ENCODE measurements at regions not wholly inside any gene's neighbourhood (a gene's known extent, or its start where the extent isn't known, plus 50 kb on each side); places are given as distances from the start of the nearest gene placed in this dataset.
A peak's percentile ranks its signal among the peaks of the same experiment; 100 is the strongest.

DNA sequence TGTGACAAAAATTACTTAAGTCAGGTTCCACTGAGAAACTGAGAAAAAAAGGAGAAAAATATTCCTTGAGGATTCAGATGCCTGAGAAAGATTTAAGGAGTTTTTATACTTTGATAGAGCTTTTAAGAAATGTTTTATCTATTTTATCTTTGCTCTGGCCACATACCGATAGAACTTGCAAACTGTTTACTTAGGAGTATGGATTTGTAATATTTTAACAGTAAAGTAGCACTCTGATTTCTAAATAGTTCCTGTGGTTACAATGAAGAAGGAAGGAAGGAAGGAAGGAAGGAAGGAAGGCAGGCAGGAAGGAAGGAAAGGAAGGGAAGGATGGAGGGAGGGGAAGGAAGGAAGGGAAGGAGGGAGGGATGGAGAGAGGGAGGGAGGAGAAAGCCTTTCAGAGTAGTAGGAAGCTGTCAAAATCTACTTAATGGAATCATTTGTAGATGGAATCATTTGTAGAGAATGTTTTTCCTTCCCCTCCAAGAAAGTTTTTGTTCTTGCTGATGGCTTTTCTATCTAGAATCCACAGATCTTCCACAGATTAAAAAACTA is 489.0 kb upstream of the ANKRD30A start:
- Histone ChIP-seq H2BK5ac (ENCODE audit: low read depth, low read length, poor library complexity, severe bottlenecking) (peak overlapping the region; percentile 21), H2BK120ac (ENCODE audit: low read depth, low read length) (peak overlapping the region; percentile 92), H3K18ac (ENCODE audit: low read depth, low read length) (peak overlapping the region; percentile 70; the same call in 1 of the 2 replicates), H3K56ac (ENCODE audit: extremely low read depth, insufficient read depth, low read length) (no peak overlapping the region), H4K5ac (ENCODE audit: low read depth, low read length) (peak overlapping the region; percentile 59; the same call in 1 of the 2 replicates), H3K27ac (ENCODE audit: insufficient read depth, low read length) (no peak overlapping the region), H3K4me1 (ENCODE audit: control insufficient read depth, insufficient read depth, low read length) (peaks cover 4% of the 10 kb centered on the region), H4K8ac (ENCODE audit: low read depth in 2 of 2, low read length in 2 of 2) (no peak overlapping the region), H3K4ac (ENCODE audit: low read depth, low read length) (peak overlapping the region; percentile 82), H3K9me1 (ENCODE audit: insufficient read depth, low read length) (no peaks in the 10 kb centered on the region), H2BK20ac (ENCODE audit: low read depth, low read length) (peak overlapping the region; percentile 78; the same call in 1 of the 2 replicates), H3K27me3 (ENCODE audit: control insufficient read depth, insufficient read depth, low read length) (no peaks in the 10 kb centered on the region), H3K79me1 (ENCODE audit: low read depth in 1 of 2, low read length in 2 of 2) (no peaks in the 10 kb centered on the region), H2AK5ac (ENCODE audit: low read depth, low read length) (peak overlapping the region; percentile 96), H3K9ac (ENCODE audit: low read depth, low read length) (no peak overlapping the region), H3K9me3 (ENCODE audit: control insufficient read depth, insufficient read depth, low read length) (no peaks in the 10 kb centered on the region), H4K20me1 (ENCODE audit: insufficient read depth, low read length) (no peaks in the 10 kb centered on the region), H4K91ac (ENCODE audit: insufficient read depth, low read depth, low read length) (peak overlapping the region; percentile 53; the same call in 1 of the 2 replicates), H2AK9ac (replicated peaks; ENCODE audit: low read depth, low read length, poor library complexity) (no peak overlapping the region), H3K23ac (ENCODE audit: low read depth, low read length) (no peak overlapping the region; the same call in 1 of the 2 replicates), H2AFZ (replicated peaks; ENCODE audit: low read length, poor library complexity) (no peak overlapping the region), H3K4me2 (ENCODE audit: low read depth, low read length) (no peak overlapping the region), H3K36me3 (ENCODE audit: control insufficient read depth, insufficient read depth, low read length) (no peaks in the 10 kb centered on the region), H2BK15ac (ENCODE audit: low read depth, low read length) (peak overlapping the region; percentile 89; the same call in 1 of the 3 replicates), H3K4me3 (ENCODE audit: insufficient read depth, low read depth, low read length) (no peak overlapping the region), H3K14ac (replicated peaks; ENCODE audit: low read depth, low read length) (0 out of 2 replicates have a peak overlapping the region, but pooled peaks have one; percentile 31)
- intact Hi-C loops (cut with micrococcal nuclease) = no loop called here
- no peak for TF ChIP-seq CHD1 (IDR thresholded peaks at IDR 0.05; ENCODE audit: low read depth, low read length)
- no peak for TF ChIP-seq NFE2L2 (IDR thresholded peaks at IDR 0.05; ENCODE audit: low read depth, low read length)
- TF ChIP-seq FOS (IDR thresholded peaks at IDR 0.05; ENCODE audit: low read depth, low read length) = no peak
- TF ChIP-seq POLR2A (IDR thresholded peaks at IDR 0.05; ENCODE audit: low read depth, low read length) = no peak
- TF ChIP-seq MAFK (IDR thresholded peaks at IDR 0.05; ENCODE audit: low read depth, low read length) = no peak
- TF ChIP-seq, protein P1, sequence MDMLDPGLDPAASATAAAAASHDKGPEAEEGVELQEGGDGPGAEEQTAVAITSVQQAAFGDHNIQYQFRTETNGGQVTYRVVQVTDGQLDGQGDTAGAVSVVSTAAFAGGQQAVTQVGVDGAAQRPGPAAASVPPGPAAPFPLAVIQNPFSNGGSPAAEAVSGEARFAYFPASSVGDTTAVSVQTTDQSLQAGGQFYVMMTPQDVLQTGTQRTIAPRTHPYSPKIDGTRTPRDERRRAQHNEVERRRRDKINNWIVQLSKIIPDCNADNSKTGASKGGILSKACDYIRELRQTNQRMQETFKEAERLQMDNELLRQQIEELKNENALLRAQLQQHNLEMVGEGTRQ (IDR thresholded peaks at IDR 0.05; ENCODE audit: low read depth, low read length) = no peak
- ChIA-PET POLR2A (ENCODE audit: unreplicated experiment) (no interaction called here), CTCF (interaction anchor here (0.6 to 2.1 kb wide), 2 partner anchors 143 to 240 kb away, joined by 3 to 4 read pairs; no protein-coding TSS in a partner anchor)
- in situ Hi-C loops (cut with MboI; ENCODE audit: low sequenced_read_pairs) = no loop called here
- ATAC-seq (ENCODE audit: low read depth) = no peak
- no TSS peak for BruUV-seq (replicated peaks)
- no peak for DNase-seq
- dilution Hi-C loops (cut with HindIII; ENCODE audit: low sequenced_read_pairs, unreplicated experiment) = no loop called here
- no CpG with 5 or more reads among the region's 1 CpG for WGBS, 2 experiments (ENCODE audit: extremely low coverage in 2 of 2, insufficient read length in 1 of 2)

All from IMR-90 (cell line).